ENCODE measurements at regions not wholly inside any gene's neighbourhood (a gene's known extent, or its start where the extent isn't known, plus 50 kb on each side); places are given as distances from the start of the nearest gene placed in this dataset.

GRCh38 chr1:87197156-87197555 lies 131.5 kb upstream of the LMO4 start:
- TF ChIP-seq, protein P1, sequence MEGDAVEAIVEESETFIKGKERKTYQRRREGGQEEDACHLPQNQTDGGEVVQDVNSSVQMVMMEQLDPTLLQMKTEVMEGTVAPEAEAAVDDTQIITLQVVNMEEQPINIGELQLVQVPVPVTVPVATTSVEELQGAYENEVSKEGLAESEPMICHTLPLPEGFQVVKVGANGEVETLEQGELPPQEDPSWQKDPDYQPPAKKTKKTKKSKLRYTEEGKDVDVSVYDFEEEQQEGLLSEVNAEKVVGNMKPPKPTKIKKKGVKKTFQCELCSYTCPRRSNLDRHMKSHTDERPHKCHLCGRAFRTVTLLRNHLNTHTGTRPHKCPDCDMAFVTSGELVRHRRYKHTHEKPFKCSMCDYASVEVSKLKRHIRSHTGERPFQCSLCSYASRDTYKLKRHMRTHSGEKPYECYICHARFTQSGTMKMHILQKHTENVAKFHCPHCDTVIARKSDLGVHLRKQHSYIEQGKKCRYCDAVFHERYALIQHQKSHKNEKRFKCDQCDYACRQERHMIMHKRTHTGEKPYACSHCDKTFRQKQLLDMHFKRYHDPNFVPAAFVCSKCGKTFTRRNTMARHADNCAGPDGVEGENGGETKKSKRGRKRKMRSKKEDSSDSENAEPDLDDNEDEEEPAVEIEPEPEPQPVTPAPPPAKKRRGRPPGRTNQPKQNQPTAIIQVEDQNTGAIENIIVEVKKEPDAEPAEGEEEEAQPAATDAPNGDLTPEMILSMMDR (IDR thresholded peaks at IDR 0.05), result no peak
- TF ChIP-seq POLR2A (IDR thresholded peaks at IDR 0.05), result no peak

Measured in uterus (tissue), 2 donors.